ENCODE measurements at regions not wholly inside any gene's neighbourhood (a gene's known extent, or its start where the extent isn't known, plus 50 kb on each side); places are given as distances from the start of the nearest gene placed in this dataset.

DNA sequence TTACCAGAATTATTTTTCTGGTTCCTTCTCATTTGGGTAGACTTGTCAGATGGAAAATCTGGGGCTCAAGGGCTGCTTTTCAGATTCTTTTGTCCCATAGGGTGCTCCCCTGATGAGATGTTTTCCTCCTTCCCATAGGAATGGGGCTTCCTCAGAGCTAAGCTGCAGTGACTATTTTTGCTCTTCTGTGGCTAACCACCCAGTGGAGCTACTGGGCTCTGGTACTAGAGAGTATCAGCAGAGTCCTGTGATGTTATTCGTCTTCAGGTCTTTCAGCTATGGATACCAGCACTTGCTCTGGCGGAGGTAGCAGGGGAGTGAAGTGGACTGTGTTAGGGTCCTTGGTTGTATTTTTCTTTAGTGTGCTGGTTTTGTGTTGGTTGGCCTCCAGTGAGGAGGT is 716.1 kb upstream of the LMO3 start:
- TF ChIP-seq POLR2A (IDR thresholded peaks at IDR 0.05), result no peak
- TF ChIP-seq CTCF (IDR thresholded peaks at IDR 0.05 in 8 of 11, conservative IDR thresholded peaks at IDR 0.05 in 3 of 11), result no peak

All from spleen (tissue), 7 donors.